HT1080 (cell line): ENCODE measurements at regions not wholly inside any gene's neighbourhood (a gene's known extent, or its start where the extent isn't known, plus 50 kb on each side); places are given as distances from the start of the nearest gene placed in this dataset.

Experiments used
- DNase-seq: peaks from one replicate; pipeline ENCODE4 v3.0.0-alpha.2; 2015; ENCODE audit warnings: low read depth

DNA sequence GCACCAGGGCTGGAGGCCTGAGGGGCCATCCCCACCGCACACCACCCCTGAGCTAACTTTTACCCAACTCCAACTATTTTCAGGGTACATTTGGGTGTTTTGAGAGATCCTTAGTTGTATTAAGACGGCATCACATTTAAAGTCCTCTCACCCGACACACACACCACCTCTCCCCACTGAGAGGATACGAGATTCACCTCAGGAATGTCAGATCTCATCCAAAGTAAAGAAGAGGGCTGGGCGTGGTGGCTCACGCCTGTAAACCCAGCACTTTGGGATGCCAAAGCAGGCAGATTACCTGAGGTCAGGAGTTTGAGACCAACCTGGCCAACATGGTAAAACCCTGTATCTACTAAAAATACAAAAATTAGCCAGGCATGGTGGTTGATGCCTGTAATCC lies 88.4 kb downstream of the RBFOX3 start:
- DNase-seq: no peak

DNA sequence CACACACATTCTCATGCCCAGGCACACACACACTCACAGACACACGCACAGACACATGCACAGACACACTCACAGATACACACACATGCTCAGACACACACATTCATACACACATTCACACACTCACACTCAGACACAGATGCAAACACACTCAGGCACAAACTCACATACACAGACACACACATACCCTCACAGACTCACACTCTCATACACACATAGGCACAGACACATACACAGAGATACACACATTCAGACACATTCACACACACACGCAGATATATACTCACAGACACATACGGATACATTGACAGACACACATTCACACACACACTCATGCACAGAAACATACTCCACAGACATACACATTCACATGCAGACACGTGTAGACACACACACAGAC lies 89.6 kb downstream of the RBFOX3 start:
- DNase-seq: no peak

DNA sequence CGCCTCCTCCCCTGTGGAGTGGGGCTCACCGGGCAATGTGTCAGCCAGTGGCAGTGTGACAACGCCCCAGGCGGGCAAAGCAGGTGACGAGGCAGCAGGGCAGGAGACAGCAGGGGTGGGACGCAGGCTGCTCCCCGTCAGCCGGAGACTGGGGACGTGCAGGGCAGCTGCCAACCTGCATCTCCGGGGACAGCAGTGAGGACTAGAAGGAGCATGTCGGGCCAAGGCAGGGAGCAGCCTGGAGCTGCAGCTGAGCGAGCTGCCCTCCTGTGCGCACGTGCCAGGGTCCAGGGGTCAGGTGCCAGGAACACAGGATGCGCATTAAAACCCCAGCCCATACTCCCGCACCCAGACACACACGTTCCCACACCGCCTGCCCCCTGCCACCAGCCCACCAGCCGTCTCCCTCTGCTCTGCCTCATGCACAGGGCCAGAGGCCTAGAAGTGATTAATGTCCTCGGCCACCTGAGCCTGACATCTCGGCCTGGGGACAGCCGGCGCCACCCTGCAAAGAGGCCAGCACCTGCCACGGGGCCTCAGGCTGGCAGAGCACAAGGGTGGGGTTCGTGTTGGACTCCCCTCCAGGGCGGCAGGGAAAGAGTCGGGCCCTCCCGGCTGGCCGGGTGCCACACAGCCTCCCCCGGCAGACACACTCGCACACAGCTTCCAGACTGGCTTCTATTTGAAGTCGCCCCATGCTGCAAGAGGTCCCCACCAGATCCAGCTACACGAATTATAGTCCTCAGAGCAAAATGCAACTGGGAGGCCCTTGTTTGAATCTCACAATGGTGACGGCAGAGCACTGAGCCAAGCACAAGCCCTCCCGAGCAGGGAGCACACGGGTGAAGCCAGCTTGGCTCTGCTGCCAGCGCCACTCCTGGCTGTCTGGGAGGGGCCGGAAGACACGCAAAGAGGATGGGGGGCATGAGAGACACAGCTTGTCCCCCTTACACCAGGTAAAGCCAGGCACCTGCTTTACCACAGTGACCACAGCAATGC lies 90.4 kb downstream of the RBFOX3 start:
- no peak for DNase-seq

DNA sequence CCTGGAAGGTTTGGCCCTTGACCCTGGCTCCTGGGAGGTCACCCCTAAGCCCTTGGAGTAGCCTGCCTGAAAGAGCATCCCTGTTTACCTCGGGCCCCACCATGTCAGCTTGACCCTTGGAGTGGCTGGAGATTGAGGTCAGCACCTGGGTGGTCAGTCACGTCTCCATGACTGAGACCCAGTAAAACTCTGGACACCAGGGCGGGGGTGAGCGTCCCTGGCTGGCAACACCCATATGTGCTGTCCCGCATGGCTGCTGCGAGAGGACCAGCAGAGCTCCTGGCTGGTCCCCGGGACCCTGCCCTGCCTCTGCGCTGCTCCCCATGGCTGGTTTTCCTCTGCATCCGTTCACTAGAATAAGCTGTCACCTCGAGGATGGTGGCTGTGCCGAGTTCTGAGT lies 91.2 kb downstream of the RBFOX3 start:
- no peak for DNase-seq

DNA sequence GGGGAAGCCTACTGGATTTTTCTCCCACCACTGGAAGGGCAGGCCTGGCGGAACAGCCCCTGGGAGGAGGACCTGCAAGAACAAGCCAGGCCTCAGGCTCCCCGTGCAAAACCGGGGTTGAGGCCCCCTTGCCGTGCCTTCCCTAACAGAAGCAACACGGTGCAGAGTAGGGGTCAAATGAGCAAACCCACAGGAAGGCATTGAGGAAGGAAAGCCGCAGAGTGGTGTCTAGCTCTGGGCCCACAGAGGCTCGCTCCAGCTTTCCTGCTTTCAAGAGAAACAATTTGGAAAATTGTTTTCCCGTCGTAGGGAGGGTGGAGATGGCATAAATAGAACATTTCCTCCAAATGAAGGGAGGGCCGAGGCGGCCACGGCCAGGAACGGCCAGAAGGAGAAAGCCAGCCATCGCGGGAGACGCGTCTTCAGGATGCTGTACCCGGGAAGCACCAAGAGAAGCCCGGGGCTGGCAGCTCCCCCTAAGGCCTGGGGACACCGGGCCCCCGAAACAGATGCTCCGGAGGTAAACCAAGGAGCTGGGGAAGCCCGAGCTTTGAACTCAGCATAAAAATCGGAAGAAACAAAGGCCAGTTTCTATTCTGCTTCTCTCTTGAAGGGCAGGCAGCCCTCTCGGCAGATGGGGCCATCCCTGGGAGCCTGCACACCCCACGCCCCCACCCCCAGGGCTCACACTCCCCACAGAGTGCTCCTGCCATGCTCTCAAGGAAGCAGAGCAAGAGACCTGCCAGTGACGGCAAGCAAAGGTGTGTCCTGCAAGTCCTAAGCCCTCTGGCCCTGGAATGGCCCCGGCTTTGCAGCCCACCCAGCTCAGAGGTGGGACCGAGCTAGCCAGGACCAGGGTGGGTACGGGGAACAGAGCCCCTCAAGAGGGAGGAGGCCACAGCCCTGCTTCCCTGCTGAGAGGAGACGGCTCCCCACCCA lies 92.0 kb downstream of the RBFOX3 start:
- DNase-seq: no peak

DNA sequence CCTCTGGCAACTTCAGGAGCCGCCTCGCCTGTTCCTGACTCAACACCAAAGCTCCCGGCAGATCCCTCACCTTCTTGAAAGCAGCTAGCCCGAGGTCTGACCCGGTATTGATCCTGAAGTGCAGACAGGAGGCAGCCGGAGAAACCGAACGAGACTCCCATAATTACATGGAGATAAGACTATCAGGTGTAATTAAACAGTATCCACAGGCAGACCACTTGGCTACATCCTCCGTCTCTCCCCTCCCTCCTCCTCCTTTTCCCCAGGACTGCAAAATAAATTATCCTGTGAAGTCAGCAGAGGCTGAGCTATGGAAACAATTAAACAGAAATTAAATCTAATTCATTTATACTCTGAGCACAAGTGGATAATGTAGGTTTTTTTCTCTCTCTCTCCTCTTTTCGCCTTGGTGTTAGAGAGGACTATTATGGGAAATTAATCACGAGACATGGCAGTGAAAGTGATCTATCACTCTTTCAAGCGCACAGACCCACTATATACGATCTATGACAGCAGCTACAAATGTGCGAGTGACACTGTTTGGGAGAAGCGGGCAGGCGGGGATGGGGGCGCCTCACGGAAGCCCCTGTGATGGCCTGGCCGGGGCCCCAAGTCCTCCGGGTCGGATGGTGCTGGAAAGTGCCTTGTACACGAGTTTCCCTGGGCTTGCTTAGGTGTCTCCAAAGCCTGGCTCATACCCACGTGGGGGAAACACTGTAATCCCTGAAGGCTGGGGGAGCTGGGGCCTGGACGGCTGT lies 92.8 kb downstream of the RBFOX3 start:
- no peak for DNase-seq

DNA sequence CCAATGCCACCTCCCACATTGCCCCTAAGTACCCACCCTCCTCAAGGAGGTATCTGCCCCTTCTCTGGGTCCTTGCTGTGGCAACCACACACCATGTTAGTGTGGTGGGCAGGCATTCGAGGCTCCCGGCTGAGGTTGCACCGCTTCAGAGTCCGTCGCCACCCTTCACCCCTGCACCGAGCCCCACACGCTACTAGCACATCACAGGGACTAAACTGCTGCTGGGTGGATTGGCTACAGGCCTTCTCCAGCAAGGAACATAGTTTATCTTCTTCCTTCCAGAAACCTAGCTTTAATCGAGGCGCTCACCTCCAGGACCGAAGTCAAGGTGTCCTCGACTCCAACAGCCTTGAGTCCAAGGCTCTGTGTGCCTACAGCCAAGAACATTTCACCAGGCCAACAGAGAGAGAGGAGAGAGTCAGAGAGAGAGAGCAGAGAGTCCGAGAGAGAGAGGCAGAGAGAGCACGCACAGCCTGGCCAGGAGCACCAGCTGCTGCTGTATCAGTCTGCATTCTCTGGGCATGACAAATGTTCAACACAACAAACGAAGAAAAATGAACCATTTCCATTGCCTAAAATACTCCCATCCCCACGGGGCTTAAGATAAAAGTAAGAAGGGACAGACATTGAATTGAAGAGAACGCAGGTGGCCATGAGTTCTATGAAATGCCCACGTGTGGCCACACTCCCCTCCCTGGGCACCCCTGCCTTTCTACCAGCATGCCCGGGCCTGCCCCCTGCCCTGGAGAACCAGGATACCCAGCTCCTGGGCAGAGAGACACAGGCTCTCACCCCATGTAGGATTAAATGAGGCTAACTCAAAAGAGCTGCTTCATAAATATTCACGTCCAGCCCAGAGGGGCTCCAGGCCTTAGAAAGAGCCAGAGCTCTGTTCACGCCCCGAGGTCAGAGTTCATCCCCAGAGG lies 94.9 kb downstream of the RBFOX3 start:
- DNase-seq: no peak

DNA sequence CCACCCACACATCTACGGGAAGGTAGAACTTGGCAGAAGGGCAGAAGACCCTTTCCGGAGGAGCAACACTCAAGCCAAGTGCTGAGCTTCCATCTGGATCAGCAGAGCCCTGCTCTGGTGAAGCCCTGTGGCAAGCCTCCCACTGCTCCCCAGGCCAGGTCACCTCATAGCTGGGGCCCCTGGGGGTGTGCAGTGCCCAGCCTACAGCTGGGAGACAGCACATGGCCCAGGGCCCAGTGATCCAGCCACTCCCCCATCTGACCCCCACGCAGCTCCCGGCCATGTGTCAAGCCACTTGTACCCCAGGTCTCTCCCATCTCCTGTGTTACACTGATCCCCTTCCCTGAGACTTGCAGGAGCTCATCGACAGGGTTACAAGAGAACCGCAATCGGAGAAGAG lies 95.7 kb downstream of the RBFOX3 start:
- no peak for DNase-seq

DNA sequence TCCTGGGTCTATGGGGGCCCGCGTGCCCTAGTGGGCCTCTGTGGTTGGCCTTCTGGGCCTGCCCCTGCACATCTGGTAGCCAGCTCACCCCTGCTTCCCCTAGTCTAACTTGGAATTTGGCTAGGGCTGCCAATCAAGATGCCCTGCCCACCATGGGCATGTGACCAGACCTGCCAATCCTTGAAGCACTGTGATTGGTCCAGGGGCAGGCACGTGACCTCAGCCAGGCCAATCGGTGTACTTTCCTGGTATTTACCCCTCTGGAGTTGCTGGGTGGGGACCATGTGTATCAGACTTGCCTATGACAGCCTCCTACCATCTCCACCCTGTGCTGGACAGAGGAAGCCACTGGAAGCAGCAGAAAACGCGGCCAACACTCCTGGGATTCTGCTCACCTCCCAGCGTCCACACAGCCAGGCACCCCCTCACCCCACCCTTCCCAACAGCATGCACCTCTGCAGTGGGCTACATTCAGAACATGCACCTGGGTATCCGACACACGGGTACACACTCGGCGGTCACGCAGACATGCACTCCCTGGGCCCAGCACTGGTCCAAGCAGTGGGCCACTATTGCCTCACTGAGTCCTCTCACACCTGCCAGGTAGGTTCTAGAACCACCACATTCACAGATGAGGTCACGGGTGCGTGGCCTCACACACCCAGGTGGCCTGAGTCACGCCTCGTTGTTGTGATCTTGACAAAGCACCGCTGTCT lies 96.9 kb downstream of the RBFOX3 start:
- DNase-seq: no peak

DNA sequence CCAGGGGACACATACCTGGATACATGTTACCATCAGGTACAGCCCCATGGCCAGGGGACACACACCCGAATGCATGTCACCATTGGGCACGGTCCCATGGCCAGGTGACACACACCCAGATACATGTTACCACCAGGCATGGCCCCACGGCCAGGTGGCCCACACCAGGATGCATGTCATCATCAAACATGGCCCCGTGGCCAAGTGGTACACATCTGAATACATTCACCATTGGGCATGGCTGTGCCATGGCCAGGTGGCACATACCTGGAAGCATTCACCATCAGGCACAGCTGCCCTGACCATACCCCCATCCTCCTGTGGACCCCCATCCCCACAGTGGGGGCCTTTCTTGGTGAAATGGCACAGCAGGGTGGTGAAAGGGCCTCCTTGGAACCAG lies 97.6 kb downstream of the RBFOX3 start:
- no peak for DNase-seq

DNA sequence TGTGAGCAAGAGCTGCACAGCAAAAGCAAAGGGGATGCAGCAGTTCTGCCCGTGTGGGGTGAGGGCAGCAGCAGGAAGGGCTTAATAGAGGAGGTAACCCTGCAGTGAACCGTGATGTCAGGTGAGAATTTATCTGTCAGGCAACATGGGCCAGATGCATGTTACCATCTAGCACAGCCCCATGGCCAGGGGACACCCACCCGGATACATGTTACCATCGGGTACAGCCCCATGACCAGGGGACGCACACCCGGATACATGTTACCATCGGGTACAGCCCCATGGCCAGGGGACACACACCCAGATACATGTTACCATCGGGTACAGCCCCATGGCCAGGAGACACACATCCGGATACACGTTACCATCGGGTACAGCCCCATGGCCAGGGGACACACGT lies 99.4 kb downstream of the RBFOX3 start:
- DNase-seq: no peak

DNA sequence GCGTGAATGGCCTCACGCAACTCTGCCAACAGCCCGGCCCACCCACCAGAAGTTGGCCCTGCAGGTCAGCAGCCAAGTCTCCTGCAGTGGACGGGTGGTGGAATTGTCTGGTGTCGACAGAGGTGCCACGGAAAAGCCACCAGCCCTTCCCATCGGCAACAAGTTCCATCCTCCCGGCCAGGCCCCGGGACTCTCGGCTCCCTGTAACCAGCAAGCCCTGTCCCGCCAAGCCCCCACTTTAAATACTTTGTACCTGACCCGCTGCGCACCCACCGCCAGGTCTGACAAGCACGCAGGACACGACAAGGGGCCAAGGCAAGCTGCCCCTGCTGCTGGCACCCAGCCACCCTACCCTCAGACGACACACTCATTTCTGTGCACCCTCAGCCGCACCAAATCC lies 100.8 kb downstream of the RBFOX3 start:
- no peak for DNase-seq

DNA sequence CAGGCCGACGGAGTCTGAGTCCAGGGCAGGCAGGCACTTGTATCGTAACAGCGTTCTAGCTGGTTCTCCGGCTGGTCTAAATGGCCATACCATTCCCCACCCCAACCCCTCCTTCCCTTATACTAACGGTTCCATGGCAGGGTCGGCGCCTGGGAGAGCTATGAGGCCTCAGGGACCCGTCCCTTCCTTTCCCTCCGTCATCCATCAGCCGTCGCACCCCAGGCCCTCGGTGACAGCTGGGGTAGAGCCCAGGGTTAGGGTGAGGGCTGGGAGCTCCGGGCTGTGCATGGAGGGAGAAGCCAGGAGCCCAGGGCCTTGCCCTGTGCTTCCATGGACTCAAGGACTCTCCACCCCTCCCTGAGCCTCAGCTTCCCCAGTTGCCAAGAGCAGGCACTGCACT lies 101.4 kb downstream of the RBFOX3 start:
- DNase-seq: no peak

DNA sequence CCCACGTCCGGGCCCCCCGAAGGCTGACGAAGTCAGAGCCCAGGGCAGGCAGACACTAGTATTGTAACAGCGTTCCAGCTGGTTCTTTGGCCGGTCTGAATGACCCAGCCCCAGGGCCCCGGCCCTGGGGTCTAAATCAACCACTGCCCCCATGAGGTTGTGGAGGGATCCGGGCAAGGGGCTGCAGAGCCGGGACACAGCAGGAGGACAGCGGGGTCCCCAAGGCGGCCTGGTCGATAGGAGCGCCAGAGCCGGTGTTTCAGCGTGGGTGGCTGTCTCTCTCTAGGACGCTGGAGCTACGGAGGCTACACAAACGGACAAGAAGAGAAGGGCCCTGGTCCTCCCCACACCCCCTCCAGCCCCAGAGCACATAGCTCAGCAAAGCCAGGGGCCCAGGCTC lies 101.8 kb downstream of the RBFOX3 start:
- no peak for DNase-seq

DNA sequence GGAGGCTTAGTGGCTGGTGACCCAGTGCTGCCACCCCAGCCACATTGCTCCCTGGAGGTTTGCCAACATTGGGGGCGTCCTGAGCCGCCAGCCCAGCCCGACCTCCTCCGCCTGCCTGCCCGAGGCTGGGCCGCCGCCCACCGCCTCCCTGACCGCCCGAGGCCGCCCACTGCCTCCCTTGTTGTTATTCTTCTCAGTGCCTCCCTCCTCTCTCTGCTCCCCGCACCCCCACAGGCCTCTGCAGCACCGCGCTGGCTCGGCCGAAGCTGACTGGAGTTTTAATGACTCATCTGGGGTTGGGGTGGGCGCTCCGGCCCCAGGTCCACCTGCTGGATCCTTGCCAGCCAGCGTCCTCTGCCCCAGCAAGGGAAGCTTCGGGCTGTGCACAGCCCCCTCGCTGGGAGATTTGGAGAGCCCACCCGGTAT lies 102.5 kb downstream of the RBFOX3 start:
- no peak for DNase-seq

DNA sequence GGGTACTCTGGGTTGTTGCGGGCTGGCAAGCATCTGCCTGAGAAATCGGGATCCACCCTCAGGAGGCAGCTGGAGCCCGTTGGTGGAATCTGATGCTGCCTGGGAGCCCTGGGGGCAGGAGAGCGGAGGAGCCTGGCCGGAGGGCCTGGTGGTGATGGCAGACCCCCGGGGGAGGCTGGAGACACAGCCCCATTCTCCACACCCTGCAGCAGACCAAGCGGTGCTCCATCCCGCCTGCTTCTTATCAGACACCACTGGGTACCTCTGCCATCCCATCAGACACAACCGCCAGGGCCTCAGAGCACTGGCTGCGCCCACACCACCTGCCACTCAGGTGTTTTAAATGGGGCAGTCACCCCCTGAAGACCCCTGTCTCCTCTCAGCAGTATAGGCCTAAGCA lies 103.9 kb downstream of the RBFOX3 start:
- no peak for DNase-seq

DNA sequence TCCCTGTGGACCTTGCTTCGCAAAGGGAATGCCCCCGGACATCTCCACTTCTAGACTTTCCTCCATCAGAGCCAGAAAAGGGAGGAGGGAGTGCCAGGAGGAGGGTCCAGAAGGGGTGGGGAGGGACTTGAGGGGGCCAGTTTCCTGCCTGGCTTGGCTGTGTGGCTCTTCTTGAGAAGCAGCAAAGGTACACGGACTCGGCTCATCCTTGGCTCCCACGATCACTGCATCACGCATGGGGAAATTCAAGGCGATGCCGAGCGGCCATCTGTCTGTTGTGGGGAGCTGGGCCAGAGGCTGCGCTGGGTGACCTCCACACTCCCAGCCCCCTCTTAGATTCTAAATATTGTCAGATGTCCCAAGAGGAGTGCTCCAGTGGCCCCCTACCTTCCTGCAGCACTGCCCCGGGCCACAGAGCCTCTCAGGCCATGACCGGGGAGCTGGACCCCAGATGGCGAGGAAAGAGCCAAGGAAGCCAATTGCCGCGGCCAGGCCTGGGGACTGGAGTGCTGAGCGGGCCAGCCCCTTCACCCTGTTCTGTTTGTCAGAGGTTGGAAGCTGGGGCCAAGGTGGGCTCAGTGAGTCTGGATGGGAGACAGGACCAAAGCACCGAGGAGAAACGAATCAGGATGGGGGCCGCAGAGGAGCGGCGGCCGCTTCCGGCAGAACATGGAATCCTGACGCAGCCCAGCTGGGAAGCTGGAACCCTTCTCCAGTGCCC lies 104.5 kb downstream of the RBFOX3 start:
- no peak for DNase-seq

DNA sequence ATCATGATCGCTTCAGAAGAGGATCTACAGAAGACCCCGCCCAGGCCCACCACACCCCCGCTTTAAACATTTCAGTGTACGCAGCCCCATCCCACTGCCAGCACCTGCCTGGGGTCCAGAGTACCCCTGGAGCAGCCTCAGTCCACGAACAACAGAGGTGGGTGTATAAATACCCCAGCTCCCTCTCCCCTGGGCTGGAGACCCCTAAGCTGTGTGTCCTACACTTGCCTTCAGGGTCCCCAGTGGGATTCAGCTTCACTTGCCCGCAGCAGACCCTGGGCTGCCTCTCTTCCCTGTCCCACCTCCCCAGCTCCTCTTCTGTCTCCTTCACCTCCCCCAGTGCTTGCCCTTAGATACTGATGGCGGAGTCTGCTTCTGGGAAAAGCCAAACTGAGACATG lies 105.7 kb downstream of the RBFOX3 start:
- no peak for DNase-seq

DNA sequence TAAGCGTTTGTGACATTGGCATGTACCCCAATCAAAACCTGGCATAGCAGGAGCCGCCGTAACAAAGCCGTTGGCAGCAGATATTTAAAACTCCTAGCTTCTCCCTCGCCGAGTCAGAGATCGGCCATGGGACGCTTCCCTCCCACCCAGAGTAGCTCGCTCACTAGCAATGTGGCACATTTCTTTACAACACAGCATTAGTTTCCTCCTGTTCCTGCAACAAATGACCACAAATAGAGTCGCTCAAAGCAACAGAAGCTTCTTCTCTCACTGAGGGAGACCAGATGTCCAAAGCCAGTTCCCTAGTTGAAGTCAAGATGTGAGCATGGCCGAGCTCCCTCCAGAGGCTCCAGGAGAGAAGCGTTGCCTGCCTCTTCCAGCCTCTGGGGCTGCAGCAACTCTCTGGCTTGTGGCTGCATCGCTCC lies 106.7 kb downstream of the RBFOX3 start:
- DNase-seq: no peak
